NCI-H2196 treated with DMSO at 0.1 percent for 48 hours (cell line): ENCODE measurements at regions not wholly inside any gene's neighbourhood (a gene's known extent, or its start where the extent isn't known, plus 50 kb on each side); places are given as distances from the start of the nearest gene placed in this dataset.

Experiments used
- DNase-seq: peaks from one replicate; lab custom pipeline; 2025; ENCODE audit not compliant: unreplicated experiment; lab: John Stamatoyannopoulos, UW

DNA sequence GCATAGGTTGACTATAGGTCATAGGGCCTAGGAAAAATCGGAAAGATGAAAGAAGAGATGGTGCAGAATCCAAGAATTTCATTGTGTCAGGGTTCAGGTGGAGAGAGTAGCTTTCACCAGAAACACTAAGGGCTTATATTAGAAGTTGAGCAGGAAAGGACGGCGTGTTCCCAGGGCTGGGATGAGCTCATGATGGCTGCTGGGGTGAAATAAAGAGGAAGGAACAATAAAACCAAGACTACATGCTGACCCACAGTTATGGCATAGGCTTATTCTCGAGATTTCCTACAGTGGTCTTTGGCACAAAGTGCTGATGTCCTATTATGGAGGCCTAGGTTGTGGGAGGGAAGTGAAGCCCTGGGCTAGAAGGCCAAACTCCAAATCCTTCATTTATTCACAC is 195.8 kb downstream of the PTEN start:
- DNase-seq: no peak

GRCh38 chr10:88060762-88061161 is 197.3 kb downstream of the PTEN start:
- DNase-seq: no peak

- DNase-seq: no peak
Measured at GRCh38 chr10:88062385-88062784, 199.0 kb downstream of the PTEN start.

DNA sequence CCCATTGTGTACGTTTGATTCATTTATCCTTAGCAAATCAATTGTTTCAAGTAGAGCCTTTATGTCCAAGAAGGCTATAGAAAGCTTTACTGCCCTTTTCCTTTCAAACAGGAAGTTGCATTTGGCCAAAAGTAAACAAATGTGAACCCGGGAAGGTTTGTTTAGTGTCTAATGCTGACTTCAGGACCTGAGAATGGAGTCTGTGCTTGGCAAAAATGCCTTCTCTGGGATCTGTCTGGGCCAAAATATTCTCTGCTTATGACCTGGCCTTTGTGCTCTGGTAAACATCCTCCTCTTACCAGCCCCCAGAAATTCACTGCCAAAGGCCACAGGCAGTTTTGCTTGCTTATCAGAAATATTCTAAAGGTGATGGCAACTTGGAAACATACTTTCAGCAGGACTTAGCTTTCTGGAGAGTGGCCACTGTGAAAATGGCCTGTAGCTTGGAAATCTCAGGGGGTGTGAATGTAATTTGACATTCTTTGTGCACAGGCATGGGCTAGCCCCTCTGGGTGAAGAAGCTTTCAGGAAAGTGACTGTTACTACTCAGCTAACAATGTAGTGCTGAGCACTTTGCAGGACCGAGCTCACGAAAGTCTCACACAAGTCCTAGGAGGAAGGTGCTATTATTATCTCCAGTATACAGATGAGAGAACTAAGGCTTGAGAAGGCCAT is 199.5 kb downstream of the PTEN start:
- DNase-seq: no peak

GRCh38 chr10:88063861-88064557 is 200.6 kb downstream of the PTEN start:
- DNase-seq: no peak

DNA sequence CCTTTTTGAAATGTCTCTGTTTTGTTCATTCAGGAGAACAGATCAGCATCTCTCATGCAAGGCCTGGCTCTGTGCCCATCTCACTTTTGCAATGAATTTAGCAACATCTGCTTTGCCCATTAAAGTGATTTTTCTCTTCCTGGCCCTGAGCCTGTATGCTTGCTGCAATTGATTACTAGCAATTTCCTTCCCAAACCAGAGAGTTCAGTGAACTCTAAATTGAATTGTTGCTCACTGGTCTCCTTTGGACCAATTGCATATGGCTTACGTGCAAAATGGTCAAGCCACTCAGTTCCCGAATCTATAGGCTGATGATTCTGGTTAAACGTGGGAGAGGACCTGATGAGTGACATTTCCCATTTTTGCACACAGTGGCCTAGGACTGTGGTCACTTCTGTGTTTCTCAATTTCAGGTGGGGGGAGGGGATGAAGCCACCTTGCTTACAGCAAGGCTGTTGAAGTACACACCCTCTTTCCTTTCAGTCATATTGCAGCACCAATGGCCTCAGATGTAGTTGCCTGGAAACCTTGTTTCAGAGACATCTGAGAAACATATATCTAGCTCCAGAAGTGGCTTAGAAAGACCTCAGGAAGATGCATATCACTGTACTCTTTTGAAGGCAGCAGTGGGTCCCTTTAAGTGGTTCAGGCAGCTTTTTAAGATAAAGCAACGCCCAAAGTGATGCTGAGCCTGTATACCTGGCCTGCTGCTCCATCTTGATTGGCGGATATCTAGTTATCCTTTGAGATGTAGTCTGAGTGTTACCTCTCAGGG is 201.4 kb downstream of the PTEN start:
- DNase-seq: no peak

GRCh38 chr10:88065383-88066049 is 202.1 kb downstream of the PTEN start:
- no peak for DNase-seq

DNA sequence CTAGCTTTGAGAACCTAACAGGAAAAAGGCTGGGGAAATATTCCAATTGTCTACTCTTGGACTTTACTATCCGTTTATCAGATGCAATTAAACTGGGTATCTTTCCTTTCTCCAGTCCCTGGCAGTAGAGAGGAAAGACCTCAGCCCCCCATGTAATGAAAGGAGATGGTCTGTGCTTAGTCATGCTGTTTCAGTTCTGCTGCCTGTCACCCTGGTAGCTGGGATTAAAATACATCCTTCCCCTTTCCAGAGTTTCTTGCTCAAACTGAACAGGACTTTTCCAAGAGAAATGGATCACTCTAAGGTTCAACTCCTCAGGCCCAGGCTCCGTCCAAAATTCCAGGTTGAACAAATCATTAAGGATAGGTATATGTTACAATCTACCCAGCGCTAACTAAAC is 202.9 kb downstream of the PTEN start:
- no peak for DNase-seq

- no peak for DNase-seq
Measured at GRCh38 chr10:88066876-88067275, 203.5 kb downstream of the PTEN start.

DNA sequence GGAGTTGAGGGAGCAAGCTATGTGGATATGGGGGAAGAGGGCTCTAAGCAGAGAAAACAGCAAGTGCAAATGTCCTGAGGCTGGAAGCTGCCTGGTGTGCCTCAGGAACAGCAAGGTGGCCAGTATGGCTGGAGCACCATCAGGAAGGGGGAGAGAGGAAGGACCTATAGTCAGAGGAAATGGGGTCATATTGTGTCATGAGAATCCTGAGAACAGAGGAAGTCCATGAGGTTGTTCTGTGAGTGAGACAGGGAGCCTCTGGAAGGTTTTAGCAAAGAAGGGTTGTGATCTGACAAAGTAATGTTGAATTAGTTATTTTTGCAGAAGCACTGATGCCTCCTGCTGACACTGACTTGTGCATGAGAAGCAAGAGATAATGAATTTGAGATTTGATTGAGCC is 204.3 kb downstream of the PTEN start:
- DNase-seq: no peak

GRCh38 chr10:88069338-88069737 is 205.9 kb downstream of the PTEN start:
- DNase-seq: no peak

DNA sequence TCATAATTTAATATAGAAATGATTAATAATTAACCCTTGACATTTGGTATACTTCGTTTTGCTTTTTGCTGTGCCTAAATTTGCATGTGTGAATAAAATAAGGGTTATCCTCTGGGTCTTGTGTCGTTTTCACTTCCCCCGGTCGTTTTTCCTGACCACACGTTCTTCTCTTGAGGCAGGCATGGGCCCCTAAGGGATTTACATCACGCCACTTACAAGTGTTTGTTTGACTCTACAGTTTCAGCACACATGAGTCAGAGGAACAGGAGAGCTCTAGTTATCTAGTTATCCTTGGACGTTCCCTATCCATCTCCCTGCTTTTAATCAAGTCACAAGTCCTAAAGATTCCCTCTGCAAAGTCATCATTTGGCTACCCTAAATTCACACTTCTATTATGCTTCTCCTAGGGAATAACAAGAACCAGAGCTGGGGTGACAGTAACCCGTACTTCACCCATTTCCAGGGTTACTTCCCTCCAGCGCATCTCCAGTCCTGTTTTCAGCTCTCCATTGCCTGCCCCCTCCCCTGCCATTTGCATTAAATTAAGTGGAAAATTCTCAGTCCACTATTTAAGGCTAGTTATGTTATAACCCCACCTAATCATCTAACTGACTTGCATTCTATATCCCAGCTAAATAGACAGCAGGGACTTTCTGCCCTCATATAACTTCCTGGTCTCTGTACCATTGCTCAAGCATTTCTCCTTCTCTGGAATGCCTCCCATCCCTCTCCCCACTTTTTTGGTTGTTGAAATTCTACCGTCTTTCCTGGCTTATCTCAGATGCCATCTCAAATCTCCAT is 206.9 kb downstream of the PTEN start:
- no peak for DNase-seq

- DNase-seq: no peak
Measured at GRCh38 chr10:88071879-88072278, 208.5 kb downstream of the PTEN start.

- no peak for DNase-seq
Measured at GRCh38 chr10:88073682-88074081, 210.3 kb downstream of the PTEN start.

DNA sequence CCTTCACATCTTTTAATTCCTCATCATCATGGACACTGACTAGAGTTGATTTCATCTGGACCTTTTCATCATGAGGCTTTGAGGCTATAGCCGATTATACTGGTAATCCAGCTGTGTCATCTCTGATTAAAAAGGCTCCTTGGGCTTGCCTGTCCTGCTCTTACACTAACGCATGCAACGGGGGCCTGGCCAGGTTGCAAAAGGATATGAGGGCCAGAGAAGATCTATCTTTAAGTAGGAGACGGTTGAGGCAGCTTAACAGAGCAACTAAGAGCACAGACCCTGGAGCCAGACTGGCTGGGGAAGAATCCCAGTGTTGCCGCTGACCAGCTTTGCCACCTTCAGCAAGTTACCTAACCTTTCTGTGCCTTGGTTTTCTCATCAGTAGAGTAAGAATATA is 211.5 kb downstream of the PTEN start:
- DNase-seq: no peak

GRCh38 chr10:88076027-88076880 is 212.8 kb downstream of the PTEN start:
- DNase-seq: no peak

- no peak for DNase-seq
Measured at GRCh38 chr10:88077977-88078376, 214.6 kb downstream of the PTEN start.

- DNase-seq: no peak
Measured at GRCh38 chr10:88080213-88080612, 216.8 kb downstream of the PTEN start.

DNA sequence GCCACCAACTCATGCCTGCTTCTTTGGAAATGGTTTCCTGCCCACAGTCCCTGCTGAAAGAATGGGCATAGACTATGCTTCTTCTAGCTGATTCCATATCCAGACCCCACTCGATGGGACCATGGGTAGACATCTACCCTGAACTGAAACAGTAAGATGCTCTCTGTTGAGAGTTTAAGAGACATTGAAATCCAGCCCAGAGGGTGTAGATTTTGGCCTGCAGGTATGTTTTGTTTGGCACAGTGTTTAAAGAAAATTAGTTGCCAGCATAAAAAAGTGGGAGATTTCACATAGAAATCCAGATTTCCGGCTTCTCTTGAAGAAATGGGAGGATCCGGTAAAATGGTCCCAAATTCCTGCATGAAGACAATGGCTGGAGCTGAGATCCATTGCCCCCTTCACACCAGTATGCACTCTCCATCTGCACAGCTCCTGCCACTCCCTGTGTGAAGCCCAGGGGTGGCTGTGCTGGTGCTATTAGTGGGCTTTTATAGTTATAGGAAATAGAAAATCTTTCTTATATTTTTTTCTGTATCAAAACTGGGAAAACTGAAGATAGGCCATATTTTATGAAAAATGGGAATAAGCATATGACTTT is 218.1 kb downstream of the PTEN start:
- no peak for DNase-seq
